ENCODE measurements at regions not wholly inside any gene's neighbourhood (a gene's known extent, or its start where the extent isn't known, plus 50 kb on each side); places are given as distances from the start of the nearest gene placed in this dataset.
"Not testable (repeated sequence)": the region's sequence is repeated elsewhere in the genome, so short reads cannot be mapped to it uniquely, and the experiment has no call there.

DNA sequence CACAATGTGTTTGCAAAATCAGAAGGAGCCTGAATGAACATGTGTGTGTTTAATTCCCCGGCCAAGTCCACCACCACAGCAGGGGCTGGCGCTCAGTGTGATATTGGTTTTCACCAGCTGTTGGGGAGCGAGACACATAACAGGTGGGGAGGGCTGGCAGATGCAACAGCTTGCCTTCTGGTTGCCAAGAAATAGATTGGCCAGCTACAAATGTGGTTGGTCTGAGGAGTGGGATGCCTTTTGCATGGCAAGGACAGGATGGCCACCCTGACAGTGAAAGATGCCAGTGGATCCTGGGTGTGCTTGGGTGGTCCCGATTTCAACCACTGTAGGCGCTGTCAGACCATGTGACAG is 292.5 kb upstream of the FZD8 start:
- no peak for DNase-seq (ENCODE audit: low read depth, low spot score)
- in situ Hi-C loops (cut with HindIII; ENCODE audit: low pct_unique_long_range_greater_than_20kb, low sequenced_read_pairs) = no loop called here

DNA sequence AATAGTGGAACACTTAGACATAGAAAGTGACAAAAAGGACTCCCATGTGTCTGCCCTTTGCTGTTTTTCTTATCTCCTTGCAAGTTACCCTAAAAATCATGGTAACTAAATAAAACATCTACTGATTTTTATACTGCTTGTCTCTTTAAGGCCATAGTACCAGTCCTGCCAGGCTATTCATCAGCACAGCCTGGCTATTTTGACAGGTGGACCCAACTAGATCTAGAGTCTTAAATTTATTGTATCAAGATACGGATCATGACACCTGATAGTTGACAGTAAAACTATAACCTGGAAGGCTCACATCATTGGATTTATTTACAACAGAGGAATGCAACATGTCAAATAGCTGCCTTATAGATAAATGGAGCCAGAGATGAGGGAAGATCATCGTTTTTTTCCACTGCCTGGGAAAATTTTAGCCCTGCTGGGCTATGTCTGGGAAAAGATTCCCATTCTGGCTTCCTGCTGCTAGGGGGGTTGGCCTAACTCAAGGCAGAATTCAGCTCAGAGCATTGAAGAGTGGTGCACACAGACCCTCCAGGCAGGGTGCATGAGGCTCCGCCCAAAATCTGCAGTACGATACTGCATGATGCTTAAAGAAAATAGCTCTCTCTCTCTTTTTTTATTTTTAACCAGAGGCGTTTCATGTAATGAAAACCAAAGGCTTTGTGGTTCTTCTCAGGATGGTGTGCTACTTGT is 292.0 kb upstream of the FZD8 start:
- in situ Hi-C loops (cut with HindIII; ENCODE audit: low pct_unique_long_range_greater_than_20kb, low sequenced_read_pairs) = no loop called here
- no peak for DNase-seq (ENCODE audit: low read depth, low spot score)

DNA sequence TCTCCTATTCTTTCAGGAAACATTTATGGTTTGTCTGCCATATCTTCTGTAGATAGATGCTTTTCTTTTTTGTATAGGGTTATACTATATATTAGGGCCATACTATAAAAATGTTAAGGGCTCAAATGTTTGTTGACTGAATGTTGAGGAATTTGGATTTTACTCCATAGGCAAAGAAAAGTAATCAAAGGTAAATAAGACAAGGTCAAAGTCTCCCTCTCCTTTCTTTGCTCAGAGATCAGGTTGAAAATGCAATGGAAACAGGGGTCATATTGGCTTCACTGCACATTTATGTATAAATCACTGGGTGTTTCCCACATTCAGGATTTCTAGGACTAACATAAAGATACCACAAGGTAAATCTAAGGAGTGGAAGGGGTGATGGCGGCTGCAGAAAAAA is 291.4 kb upstream of the FZD8 start:
- in situ Hi-C loops (cut with HindIII; ENCODE audit: low pct_unique_long_range_greater_than_20kb, low sequenced_read_pairs) = no loop called here
- no peak for DNase-seq (ENCODE audit: low read depth, low spot score)

DNA sequence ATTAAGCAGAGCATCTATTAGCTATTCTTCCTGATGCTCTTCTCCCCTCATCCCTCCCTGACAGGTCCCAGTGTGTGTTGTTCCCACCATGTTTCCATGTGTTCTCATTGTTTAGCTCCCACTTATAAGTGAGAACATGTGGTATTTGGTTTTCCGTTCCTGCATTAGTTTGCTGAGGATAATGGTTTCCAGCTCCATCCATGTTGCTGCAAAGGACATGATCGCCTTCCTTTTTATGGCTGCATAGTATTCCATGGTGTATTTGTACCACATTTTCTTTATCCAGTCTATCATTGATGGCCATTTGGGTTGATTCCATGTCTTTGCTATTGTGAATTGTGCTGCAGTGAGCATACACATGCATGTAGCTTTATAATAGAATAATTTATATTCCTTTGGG is 287.9 kb upstream of the FZD8 start:
- DNase-seq (ENCODE audit: low read depth, low spot score); in situ Hi-C loops (cut with HindIII; ENCODE audit: low pct_unique_long_range_greater_than_20kb, low sequenced_read_pairs): not testable (repeated sequence)

DNA sequence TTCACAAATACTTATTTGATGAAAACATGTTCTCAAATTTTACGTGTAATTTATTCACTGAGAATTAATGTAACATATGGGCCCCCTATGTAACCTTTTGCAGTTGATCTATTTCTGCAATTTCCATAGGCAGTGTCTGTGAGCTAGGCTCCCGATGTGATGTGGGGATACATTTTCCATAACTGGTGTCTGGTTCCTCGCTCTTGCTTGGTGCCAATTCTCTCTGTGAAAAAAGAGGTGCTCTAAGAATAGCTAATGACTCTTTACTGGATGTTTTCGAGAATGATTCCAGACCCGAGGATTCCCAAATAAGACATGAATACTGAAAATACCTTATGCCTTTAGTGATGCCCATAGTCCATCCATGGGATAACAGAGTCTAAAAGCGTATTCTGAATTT is 286.7 kb upstream of the FZD8 start:
- no peak for DNase-seq (ENCODE audit: low read depth, low spot score)
- in situ Hi-C loops (cut with HindIII; ENCODE audit: low pct_unique_long_range_greater_than_20kb, low sequenced_read_pairs) = no loop called here

DNA sequence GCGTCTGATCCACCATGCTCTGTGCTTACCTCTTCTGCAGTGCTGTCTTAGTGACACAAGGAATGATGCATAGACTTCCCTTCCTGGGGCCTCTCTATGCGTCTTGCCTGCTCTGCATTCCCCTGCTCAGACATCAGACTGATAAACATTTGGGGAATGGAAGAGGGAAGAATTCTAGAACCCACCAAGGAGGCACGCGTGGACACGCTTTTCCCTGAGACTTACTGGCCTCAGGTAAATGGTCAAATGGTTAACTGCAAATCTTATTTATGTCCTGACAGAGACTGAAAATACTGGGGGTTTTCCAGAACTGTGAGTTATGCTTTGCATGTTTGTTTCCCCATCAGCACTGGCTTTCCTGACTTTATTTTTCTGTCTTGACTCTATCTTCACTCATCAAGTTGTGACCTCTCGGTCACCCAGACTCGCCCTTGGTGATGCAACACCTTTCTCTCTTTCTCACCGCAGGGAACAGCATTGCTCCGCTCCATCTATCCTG is 285.9 kb upstream of the FZD8 start:
- no peak for DNase-seq (ENCODE audit: low read depth, low spot score)
- in situ Hi-C loops (cut with HindIII; ENCODE audit: low pct_unique_long_range_greater_than_20kb, low sequenced_read_pairs) = no loop called here

DNA sequence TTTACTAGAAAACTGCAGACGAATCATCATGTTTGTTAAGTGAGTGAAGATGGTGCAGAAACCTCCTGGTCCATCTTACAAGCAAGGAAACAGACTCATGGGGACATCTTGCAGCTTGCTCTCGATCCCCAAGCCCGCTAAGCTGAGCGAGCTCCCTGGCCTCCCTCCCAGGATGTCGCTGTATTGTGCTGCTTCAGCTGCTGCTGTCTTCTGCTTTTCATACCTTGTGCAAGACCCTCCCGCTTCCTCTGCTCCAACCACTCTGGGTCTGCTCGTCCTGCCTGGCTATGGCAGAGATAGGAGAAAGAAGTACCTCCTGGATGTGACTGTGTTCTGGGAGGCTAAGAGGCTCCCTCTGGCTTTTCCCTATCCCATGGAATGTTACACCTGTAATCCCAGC is 285.2 kb upstream of the FZD8 start:
- in situ Hi-C loops (cut with HindIII; ENCODE audit: low pct_unique_long_range_greater_than_20kb, low sequenced_read_pairs) = no loop called here
- DNase-seq (ENCODE audit: low read depth, low spot score) = no peak

DNA sequence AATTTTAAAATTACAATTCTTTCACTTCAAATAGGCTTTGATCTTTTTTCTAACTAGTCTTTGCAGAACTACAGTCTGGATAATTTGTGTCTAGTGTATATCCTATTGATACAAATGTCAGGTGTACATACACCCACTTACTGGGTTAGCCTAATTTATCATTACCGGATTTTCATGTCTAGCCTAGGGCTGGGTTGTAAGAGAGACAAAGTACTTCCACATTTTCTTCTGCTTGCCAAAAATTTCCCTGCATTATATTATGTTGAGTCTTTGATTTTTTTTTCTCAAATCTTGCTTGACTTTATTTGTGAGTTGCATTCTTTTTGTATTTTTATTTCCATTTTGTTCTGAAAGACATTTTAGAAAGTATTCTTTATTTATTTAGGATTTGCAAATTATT is 284.8 kb upstream of the FZD8 start:
- in situ Hi-C loops (cut with HindIII; ENCODE audit: low pct_unique_long_range_greater_than_20kb, low sequenced_read_pairs) = no loop called here
- no peak for DNase-seq (ENCODE audit: low read depth, low spot score)

DNA sequence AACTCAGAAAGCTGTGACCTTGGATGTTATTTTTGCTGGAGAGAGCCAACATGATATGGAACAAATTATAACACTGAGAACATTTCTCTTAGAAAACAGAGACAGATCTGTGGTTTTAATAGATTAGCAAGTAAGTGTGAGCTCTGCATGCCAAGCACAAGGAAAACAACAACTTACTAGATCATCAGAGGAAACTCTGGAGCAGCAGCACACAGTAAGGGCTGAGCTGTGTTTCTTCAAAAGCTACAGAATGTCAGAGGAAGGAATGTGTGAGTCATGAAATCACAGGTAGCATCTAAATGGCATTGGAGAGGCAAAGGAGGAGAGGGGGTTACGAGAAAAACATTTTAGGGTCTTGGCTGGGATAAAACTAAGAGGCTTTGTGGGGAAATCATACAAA is 283.4 kb upstream of the FZD8 start:
- in situ Hi-C loops (cut with HindIII; ENCODE audit: low pct_unique_long_range_greater_than_20kb, low sequenced_read_pairs) = no loop called here
- no peak for DNase-seq (ENCODE audit: low read depth, low spot score)

DNA sequence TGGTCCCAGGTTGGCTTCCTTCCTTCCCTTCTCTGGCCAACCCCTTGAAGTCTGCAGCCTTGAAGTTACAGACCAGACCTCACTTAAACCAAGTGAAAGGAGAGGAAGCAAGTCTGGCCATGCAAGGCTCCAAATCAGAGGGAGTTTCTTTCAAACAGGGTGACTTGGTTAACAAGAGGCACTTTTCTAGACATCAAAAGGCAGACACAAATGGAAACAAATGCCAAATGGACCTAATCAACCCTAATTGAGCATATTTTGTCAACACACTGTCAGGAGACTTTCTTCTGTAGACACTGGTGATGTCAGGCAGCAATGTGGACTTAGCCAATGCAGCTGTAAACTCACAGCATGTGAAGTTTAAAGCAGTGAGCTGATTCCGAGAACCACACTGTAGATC is 282.7 kb upstream of the FZD8 start:
- in situ Hi-C loops (cut with HindIII; ENCODE audit: low pct_unique_long_range_greater_than_20kb, low sequenced_read_pairs) = no loop called here
- DNase-seq (ENCODE audit: low read depth, low spot score) = no peak

DNA sequence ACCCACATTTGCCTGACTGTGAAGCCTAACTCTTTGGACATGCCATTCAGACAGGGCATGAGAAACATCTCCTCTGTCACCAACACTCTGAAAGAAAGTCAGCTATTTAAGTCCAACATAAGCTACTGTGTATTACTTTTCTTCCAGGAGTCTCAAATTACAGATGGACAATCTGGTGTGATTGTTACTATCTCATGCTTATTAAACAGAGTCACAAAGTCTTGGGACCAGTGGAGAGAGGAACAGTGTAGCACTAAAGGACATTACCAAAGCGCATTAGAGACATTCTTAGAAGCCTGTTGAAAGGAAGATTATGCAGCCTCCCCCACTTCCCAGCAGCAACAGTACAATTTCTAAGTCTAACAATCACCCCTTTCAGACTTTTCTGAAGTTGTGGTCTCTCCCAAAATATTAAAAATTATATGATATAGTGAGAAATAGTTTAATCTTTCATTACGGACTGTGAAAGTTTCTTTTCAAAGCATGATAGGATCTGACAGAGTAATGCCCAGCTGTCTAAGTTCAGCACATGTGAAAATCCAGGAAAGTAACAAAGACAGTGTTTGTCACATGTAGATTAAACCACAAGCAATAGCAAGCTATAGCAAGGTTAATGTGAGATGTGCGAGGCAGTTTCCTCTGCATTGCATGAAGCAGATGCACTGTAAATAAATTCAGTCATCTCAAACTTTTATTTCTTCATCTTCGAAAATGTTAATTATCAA is 280.9 kb upstream of the FZD8 start:
- DNase-seq (ENCODE audit: low read depth, low spot score) = peak; percentile 33
- in situ Hi-C loops (cut with HindIII; ENCODE audit: low pct_unique_long_range_greater_than_20kb, low sequenced_read_pairs) = no loop called here

DNA sequence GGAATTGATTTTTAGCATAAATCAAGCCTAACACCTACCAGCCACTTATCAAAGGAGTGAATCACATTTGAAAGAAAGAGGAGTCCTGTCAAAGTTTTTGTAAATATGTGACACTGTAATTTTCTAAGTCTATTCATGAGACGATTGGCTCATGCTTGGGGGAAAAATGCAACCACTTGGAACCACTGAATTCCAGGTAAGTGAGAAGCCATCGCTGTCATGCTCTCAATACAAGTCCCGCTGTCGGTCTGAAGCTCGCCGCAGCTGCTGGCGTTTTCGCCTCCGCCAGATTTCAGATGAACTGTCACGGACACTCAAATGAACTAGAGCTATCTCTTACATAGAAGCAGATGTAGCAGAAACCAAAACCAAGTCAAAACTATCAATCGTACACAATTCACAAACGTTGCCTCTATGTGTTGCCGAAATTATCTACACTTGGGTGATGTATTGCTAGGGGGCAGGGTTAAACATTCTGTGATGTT is 279.8 kb upstream of the FZD8 start:
- in situ Hi-C loops (cut with HindIII; ENCODE audit: low pct_unique_long_range_greater_than_20kb, low sequenced_read_pairs) = no loop called here
- DNase-seq (ENCODE audit: low read depth, low spot score) = no peak

DNA sequence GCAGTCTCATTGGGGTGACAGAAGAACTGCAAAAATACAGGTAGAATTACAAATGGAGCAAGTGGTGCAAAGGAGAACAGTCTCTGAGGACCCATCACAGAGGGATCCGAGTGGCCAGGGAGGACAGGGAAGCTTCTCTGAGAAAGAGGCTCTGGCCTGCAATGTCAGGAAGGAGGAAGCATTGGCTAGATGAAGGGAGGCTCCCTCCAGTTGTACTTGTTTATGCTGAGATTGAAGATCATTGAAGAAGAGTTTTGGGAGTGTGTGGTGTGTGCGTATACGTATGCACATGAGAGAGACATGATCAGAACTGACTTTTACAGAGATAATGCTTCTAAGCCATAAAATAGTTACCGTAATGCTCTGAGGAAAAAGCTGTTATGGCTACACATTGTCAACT is 274.7 kb upstream of the FZD8 start:
- peak; percentile 31 for DNase-seq (ENCODE audit: low read depth, low spot score)
- in situ Hi-C loops (cut with HindIII; ENCODE audit: low pct_unique_long_range_greater_than_20kb, low sequenced_read_pairs) = no loop called here

DNA sequence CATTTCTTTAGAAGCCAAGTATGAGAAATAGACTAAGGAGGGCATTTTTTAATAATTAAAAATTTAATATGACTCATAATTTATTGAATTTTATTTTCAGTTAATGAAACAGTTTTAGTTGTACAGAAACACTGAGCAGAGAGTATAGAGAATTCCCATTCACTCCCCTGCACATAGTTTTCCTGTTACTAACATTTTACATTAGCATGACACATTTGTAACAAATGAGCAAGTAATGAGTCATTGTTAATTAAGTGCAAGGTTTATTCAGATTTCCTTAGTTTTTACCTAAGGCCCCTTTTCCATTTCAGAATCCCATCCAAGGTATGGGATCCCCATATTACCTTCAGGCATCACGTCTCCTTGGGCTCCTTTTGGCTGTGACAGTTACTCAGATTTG is 271.5 kb upstream of the FZD8 start:
- in situ Hi-C loops (cut with HindIII; ENCODE audit: low pct_unique_long_range_greater_than_20kb, low sequenced_read_pairs) = no loop called here
- no peak for DNase-seq (ENCODE audit: low read depth, low spot score)

DNA sequence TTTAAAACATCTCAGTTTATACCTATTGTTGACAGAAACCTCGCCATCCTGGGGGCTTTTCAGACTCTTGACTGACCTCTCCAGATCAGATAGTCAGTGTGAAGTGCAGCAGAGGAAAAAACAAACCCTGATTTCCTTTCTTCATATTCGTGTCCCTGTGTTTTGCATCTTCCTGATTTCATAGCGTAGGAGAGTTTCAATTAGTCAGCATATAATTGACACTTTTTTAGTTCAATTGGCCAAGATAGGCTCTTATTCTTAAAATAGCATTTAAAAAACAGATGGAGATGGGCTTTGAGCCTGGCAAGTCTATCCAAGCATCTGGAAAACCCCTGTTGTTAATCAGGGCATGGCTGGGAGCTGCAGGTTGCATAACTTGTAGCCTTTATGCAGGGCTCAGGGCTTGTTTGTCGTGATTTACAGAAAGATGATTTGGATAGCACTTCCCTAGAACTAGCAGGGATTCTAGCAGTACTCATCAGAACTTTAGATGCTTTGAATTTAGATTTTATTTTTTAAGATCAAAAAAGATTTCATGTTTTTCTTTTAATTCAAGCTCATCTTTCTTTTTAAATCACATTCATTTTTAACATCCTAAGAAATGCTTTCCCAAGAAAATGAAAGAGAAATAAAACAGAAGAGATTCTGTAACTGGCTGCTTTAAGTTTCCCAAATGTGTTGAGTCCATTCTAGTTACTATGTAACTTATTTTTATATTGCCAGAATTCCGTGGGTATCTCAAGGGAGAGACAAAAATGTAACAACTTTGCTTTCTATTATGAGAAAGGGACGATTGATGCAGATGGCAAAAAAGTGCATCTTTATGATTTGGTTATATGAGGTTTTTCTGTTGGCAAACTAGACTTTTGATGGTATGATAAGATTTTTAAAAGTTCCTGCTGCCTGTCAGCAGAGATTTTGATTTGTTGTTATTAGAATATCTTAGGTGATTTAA is 270.8 kb upstream of the FZD8 start:
- no peak for DNase-seq (ENCODE audit: low read depth, low spot score)
- in situ Hi-C loops (cut with HindIII; ENCODE audit: low pct_unique_long_range_greater_than_20kb, low sequenced_read_pairs) = no loop called here

DNA sequence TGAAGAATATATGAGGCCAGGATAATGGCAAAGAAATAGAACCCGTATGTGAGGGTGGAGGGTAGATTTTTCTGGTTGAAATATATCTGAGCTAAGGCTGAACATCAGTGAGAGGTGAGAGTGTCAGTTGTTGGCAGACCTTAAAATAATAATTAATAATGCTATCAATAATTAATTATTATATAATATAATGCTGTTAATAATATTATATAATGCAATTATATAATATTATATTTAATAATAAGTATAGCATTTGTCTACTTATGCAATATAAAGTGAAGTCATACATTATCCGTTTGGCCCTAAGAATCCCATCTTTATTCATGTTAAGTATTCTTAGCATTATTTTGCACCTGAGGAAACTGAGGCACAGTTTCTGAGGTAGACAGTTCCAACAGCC is 269.9 kb upstream of the FZD8 start:
- DNase-seq (ENCODE audit: low read depth, low spot score) = no peak
- in situ Hi-C loops (cut with HindIII; ENCODE audit: low pct_unique_long_range_greater_than_20kb, low sequenced_read_pairs) = no loop called here

DNA sequence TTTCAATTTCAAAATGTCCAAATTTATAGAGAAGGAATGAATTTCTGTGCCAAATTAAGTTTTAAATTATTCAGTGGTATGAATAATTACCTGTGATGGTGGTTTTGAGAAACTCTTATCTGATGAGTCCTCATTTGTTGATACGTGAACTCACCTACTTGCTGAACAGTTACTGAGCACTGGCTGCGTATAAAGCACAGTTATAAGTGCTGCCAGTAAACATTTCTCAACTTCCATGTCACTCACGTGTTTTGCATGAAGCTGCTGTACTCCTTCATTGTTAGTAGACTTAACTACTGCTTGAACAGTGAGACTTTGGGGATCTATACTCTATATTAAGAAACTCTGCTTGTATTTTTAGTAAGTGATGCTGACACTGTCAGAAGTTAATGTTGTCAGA is 269.1 kb upstream of the FZD8 start:
- in situ Hi-C loops (cut with HindIII; ENCODE audit: low pct_unique_long_range_greater_than_20kb, low sequenced_read_pairs) = no loop called here
- no peak for DNase-seq (ENCODE audit: low read depth, low spot score)

DNA sequence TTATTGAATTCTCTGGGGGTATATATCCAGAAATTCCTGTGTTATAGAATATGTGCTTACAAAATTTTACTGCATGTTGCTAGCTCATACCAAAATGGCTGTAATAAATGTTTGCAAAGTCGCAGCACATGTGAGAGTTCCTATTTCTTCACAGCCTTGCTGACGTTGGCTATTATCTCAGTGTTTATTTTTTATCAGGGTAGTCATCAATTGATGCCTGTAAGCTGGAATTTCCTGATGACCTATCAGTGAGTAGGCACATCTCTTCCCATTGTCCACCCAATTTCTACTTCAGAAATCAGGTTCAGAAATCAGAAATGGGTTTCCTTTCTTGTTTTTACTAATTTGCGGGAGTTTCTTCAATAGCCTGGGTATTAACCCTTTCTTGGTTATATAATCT is 268.1 kb upstream of the FZD8 start:
- no peak for DNase-seq (ENCODE audit: low read depth, low spot score)
- in situ Hi-C loops (cut with HindIII; ENCODE audit: low pct_unique_long_range_greater_than_20kb, low sequenced_read_pairs) = no loop called here
